ENCODE measurements at regions not wholly inside any gene's neighbourhood (a gene's known extent, or its start where the extent isn't known, plus 50 kb on each side); places are given as distances from the start of the nearest gene placed in this dataset.

- ATAC-seq (no peak), DNase-seq (no peak)
- Histone ChIP-seq H3K27me3 (ENCODE audit: control insufficient read depth, insufficient read depth, low read length) (no peaks in the 10 kb centered on the region), H3K4me1 (ENCODE audit: control insufficient read depth, insufficient read depth, low read length) (no peaks in the 10 kb centered on the region), H3K4me3 (ENCODE audit: low read length) (no peak overlapping the region), H3K36me3 (ENCODE audit: control insufficient read depth, insufficient read depth, low read length) (no peaks in the 10 kb centered on the region), H3K27ac (ENCODE audit: low read length) (no peak overlapping the region), H3K9me3 (ENCODE audit: control insufficient read depth, insufficient read depth, low read length) (peaks cover 20% of the 10 kb centered on the region)
- Mint-ChIP-seq H3K4me1 (no peaks in the 10 kb centered on the region), H3K27me3 (ENCODE audit: low read depth in 2 of 2) (no peaks in the 10 kb centered on the region), H3K9me3 (peaks cover 4 to 23% of the 10 kb centered on the region in 2 donors), H3K27ac (no peak overlapping the region), H3K4me3 (no peak overlapping the region), H3K36me3 (peaks cover 27% of the 10 kb centered on the region)
- 94% methylated on average over 3 of the region's 5 CpGs for WGBS (ENCODE audit: insufficient coverage)
- TF ChIP-seq, protein P1, sequence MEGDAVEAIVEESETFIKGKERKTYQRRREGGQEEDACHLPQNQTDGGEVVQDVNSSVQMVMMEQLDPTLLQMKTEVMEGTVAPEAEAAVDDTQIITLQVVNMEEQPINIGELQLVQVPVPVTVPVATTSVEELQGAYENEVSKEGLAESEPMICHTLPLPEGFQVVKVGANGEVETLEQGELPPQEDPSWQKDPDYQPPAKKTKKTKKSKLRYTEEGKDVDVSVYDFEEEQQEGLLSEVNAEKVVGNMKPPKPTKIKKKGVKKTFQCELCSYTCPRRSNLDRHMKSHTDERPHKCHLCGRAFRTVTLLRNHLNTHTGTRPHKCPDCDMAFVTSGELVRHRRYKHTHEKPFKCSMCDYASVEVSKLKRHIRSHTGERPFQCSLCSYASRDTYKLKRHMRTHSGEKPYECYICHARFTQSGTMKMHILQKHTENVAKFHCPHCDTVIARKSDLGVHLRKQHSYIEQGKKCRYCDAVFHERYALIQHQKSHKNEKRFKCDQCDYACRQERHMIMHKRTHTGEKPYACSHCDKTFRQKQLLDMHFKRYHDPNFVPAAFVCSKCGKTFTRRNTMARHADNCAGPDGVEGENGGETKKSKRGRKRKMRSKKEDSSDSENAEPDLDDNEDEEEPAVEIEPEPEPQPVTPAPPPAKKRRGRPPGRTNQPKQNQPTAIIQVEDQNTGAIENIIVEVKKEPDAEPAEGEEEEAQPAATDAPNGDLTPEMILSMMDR (IDR thresholded peaks at IDR 0.05): no peak
- intact Hi-C loops (cut with micrococcal nuclease): no loop called here
These were observed 172.0 kb upstream of the ZC4H2 start for GRCh38 chrX:65148232-65148631.

DNA sequence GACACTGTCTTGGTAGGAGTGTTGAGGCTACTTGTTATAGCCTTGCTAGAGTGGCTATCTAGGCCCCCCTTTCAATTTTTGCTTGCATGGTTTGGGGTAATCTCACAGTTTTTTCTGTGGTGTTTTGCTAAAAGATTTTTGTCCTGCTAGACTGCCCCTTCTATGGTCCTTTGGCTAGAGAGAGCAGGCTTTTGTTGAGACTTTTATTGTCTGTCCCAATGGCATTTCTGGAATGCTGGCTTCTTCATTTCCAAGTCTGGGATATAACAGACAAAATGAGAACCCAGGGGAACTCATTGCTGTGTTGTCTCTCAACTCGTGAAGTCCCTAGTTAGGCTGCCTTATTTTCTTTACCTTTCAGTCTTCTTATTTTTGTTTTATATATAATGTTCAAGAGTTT, 160.2 kb upstream of the ZC4H2 start:
- no peaks in the 10 kb centered on the region for H3K4me1 Mint-ChIP-seq
- H3K9me3 Mint-ChIP-seq: peaks cover 13 to 28% of the 10 kb centered on the region in 2 donors
- no peak for DNase-seq
- H3K36me3 Mint-ChIP-seq: peaks cover 6% of the 10 kb centered on the region
- intact Hi-C loops (cut with micrococcal nuclease): no loop called here
- no peaks in the 10 kb centered on the region for H3K27me3 Mint-ChIP-seq (ENCODE audit: low read depth in 2 of 2)
- H3K27ac Mint-ChIP-seq: no peak overlapping the region
- no peak overlapping the region for H3K27ac ChIP-seq (ENCODE audit: low read length)
- WGBS (ENCODE audit: insufficient coverage): no CpG with 5 or more reads among the region's 1 CpG
- ATAC-seq: no peak
- H3K4me1 ChIP-seq (ENCODE audit: control insufficient read depth, insufficient read depth, low read length): no peaks in the 10 kb centered on the region
- H3K36me3 ChIP-seq (ENCODE audit: control insufficient read depth, insufficient read depth, low read length): no peaks in the 10 kb centered on the region
- peaks cover under 1% of the 10 kb centered on the region for H3K9me3 ChIP-seq (ENCODE audit: control insufficient read depth, insufficient read depth, low read length)
- no peak overlapping the region for H3K4me3 ChIP-seq (ENCODE audit: low read length)
- no peaks in the 10 kb centered on the region for H3K27me3 ChIP-seq (ENCODE audit: control insufficient read depth, insufficient read depth, low read length)
- no peak overlapping the region for H3K4me3 Mint-ChIP-seq
- TF ChIP-seq, protein P1 (IDR thresholded peaks at IDR 0.05): no peak

- H3K4me1 ChIP-seq (ENCODE audit: control insufficient read depth, insufficient read depth, low read length): peaks cover 3% of the 10 kb centered on the region
- peaks cover 23% of the 10 kb centered on the region for H3K36me3 Mint-ChIP-seq
These were observed 151.6 kb upstream of the ZC4H2 start for GRCh38 chrX:65127842-65128241.

GRCh38 chrX:65098851-65099250, 122.6 kb upstream of the ZC4H2 start:
- DNase-seq: no peak
- ATAC-seq: no peak
- peaks cover 14 to 25% of the 10 kb centered on the region in 2 donors for H3K9me3 Mint-ChIP-seq
- intact Hi-C loops (cut with micrococcal nuclease): no loop called here
- Histone ChIP-seq H3K36me3 (ENCODE audit: control insufficient read depth, insufficient read depth, low read length) (no peaks in the 10 kb centered on the region), H3K9me3 (ENCODE audit: control insufficient read depth, insufficient read depth, low read length) (peaks cover 15% of the 10 kb centered on the region), H3K27me3 (ENCODE audit: control insufficient read depth, insufficient read depth, low read length) (no peaks in the 10 kb centered on the region), H3K27ac (ENCODE audit: low read length) (no peak overlapping the region), H3K4me3 (ENCODE audit: low read length) (no peak overlapping the region), H3K4me1 (ENCODE audit: control insufficient read depth, insufficient read depth, low read length) (no peaks in the 10 kb centered on the region)
- WGBS (ENCODE audit: insufficient coverage): 90% methylated on average over 2 of the region's 3 CpGs
- TF ChIP-seq, protein P1 (IDR thresholded peaks at IDR 0.05): no peak
- no peaks in the 10 kb centered on the region for H3K4me1 Mint-ChIP-seq
- no peak overlapping the region for H3K27ac Mint-ChIP-seq
- no peaks in the 10 kb centered on the region for H3K27me3 Mint-ChIP-seq (ENCODE audit: low read depth in 2 of 2)
- H3K36me3 Mint-ChIP-seq: peaks cover 20% of the 10 kb centered on the region
- no peak overlapping the region for H3K4me3 Mint-ChIP-seq

More at GRCh38 chrX:65127842-65128241, 151.6 kb upstream of the ZC4H2 start:
- Histone ChIP-seq H3K9me3 (ENCODE audit: control insufficient read depth, insufficient read depth, low read length) (peaks cover 11% of the 10 kb centered on the region), H3K36me3 (ENCODE audit: control insufficient read depth, insufficient read depth, low read length) (no peaks in the 10 kb centered on the region), H3K27ac (ENCODE audit: low read length) (no peak overlapping the region), H3K4me3 (ENCODE audit: low read length) (no peak overlapping the region), H3K27me3 (ENCODE audit: control insufficient read depth, insufficient read depth, low read length) (no peaks in the 10 kb centered on the region)
- intact Hi-C loops (cut with micrococcal nuclease): no loop called here
- H3K4me3 Mint-ChIP-seq: no peak overlapping the region
- DNase-seq: peak in 1 of 2 donors; percentile 25
- no peak for ATAC-seq
- WGBS (ENCODE audit: insufficient coverage): 0% methylated on average over 3 of the region's 3 CpGs
- no peak overlapping the region for H3K27ac Mint-ChIP-seq
- peaks cover 18 to 38% of the 10 kb centered on the region in 2 donors for H3K9me3 Mint-ChIP-seq
- H3K27me3 Mint-ChIP-seq (ENCODE audit: low read depth in 2 of 2): no peaks in the 10 kb centered on the region
- TF ChIP-seq, protein P1 (IDR thresholded peaks at IDR 0.05): no peak
- H3K4me1 Mint-ChIP-seq: no peaks in the 10 kb centered on the region
